Stimulated activated CD4-positive, alpha-beta T cell treated with anti-CD3 and anti-CD28 coated beads, Interleukin-1b, Interleukin-23, amount 100 ng/mL, for 24 hours (primary cell): ENCODE measurements at regions not wholly inside any gene's neighbourhood (a gene's known extent, or its start where the extent isn't known, plus 50 kb on each side); places are given as distances from the start of the nearest gene placed in this dataset.
"Not testable (repeated sequence)": the region's sequence is repeated elsewhere in the genome, so short reads cannot be mapped to it uniquely, and the experiment has no call there.

Experiments
- DNase-seq, 4 experiments: peaks; one replicate each; pipeline ENCODE4 v3.0.0-alpha.2; 2020; ENCODE audit warnings: low read depth in 4 of 4, low spot score in 1 of 4

GRCh38 chr5:57398413-57399093 lies 84.1 kb downstream of the ACTBL2 start:
- no peak for DNase-seq

DNA sequence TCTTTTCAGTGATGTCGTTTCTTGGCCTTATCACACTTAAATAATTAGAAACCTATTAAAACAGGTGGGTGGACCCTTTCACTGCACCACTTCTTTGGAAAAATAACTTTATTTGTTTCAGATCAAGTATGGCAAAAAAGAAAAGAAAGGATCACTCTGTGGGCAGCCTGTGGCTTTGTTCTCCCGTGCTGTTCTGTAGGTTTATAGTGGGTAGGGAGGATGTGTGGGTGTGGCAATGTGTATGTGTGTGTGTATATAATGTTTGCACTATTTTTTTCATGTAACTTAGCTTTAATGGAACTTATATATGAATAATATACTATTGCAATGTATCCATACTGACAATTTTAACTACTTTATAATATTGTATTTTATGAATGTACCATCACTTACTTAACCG lies 85.9 kb downstream of the ACTBL2 start:
- DNase-seq, result no peak

DNA sequence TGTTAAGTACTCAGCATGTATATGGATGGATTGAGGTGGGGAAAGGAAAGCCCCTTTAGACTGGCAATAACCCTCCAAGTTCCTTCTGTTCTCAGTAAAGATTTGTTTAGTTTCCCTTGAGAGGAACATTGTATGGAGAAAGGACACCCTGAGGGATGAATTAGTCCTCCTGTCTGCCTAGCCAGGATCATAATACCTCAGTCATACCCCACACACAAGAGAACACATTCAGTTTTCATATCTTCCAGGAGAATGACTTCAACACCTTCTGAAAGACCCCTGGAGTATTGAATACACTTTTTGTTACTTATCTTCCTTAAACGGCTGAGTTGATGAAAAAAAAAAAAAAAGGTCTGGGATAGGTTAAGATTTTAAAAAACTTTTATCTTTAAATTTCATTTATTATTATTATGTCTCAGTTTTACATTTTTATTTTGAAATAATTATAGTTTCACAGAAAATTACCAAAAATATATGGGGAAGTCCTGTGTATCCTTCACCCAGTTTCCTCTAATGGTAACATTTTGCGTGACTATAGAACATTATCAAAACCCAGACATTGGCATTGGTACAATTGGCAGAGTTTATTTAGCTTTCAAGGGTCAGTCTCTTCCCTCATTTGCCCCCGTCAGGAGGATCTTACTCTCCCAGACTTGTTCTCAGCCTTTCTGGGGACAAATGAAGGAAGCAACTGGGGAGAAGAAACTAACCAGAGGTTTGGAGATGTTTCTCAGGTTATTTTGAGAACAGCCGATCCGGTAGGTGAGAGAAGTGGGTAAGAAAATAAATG lies 88.0 kb downstream of the ACTBL2 start:
- no peak for DNase-seq

- DNase-seq, result no peak
Observed at GRCh38 chr5:57386958-57387357, 95.7 kb downstream of the ACTBL2 start.

DNA sequence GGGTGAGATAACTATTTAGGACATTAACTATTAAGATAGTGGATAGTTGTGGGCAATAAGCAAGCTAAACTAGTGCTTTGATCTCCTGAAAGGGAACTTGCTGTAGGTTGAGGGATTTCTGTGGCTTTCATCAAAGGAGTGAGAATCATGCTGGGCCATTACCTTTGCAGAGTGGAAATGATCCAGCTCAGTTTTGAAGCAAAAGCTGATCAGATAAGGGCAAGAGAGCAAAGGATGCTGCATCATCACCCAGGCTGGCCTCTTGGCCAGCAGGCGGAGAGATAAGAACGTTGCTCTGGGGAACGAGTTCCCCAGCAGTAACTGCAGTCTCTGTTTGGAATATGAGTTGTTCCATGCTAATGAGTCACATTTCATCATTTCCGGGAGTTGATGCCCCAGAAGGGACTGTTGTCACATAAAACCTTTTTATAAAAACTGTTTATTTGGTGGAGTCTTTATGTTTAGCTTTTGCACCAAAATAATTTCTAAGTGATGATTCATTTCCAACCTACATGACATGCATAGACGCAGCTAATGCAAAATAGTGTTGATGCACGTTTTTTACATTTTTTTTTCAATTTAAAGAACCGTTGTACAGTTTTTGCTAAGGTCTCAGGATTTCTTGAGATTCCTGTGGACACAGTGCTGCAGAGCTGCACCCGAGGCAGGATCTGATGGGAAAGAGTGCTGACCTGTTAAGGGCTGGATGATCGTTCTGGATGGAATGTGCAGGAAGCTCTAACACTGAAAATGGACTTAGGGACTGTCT lies 99.3 kb downstream of the ACTBL2 start:
- peak in 2 of 4 experiments; percentile 22 to 30 for DNase-seq

DNA sequence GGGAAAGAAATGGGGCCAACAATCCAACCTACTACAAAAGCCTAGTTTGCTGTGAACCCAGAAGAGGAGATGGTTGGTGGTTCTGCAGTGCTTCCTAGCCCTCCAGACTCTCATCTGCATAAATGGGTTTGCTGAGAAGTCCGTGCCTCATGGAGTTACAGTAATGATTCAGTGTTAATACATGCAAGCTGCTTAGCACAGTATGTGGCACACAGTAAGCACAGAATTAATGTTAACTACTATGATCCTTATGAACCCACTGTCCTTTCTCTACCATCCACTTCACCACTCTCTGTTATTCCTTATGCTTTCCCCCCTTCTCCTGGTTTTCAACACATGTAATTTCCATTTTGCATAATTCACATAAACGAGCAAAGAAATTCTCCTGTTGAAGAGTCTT lies 100.0 kb downstream of the ACTBL2 start:
- DNase-seq, result no peak

DNA sequence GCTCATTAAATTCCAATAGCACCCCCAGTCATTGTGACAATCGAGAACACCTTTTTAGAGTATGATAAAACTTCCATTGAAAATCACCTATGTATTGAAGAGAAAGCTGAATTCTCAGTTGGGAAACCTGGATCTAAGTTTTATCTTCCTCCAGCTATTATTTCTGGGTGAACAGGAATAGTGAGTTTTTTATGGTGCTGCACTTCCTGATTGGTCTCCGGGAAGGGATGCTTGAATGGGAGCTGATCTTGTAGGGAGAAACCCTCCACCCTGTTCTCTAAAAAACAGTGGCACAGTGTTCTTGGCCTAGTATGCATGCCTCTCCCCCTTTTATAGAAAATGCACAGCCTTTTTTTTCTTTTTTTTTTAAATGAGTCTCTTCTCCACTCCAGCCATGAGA lies 112.2 kb downstream of the ACTBL2 start:
- DNase-seq, result no peak

DNA sequence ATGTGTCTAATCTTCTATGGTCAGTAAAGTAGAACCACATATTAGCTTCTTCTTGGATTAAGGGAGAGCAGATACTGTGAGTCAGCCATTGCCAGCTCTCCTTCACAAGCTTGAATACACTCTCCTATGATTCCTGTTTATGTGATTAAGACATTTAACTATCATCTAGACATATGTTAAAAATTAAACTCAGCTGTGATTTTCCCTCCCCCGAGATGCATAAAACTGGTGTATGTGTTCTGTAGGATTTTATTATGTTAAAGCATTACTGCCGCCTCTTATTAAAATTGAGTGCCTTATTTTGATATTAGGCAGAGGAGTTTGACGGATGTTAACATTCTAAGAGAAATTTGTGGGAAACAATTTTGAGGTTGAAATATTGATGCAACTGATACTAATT lies 114.6 kb downstream of the ACTBL2 start:
- no peak for DNase-seq

GRCh38 chr5:57366744-57367143 lies 115.9 kb downstream of the ACTBL2 start:
- no peak for DNase-seq

DNA sequence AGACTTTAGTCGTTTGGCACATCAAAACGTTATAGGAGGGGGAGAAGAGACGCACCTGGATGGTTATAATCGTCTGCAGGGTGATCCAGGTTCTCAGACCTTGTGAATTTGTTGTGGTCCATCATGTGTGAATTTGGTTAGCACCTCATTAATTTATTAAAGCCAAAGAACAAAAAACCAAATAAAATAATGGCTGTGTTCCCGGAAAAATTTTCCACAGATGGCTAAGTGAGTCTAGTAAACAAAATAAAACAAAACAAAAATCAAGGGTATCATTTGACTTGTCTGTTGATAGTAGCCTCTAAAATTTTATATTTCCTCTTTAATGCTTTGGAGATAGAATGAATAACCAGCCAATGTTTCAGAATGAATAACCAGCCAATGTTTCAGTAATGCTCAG lies 119.7 kb downstream of the ACTBL2 start:
- DNase-seq, result no peak

GRCh38 chr5:57360871-57361270 lies 121.7 kb downstream of the ACTBL2 start:
- no peak for DNase-seq

- DNase-seq, result no peak
Observed at GRCh38 chr5:57358796-57359592, 123.6 kb downstream of the ACTBL2 start.

DNA sequence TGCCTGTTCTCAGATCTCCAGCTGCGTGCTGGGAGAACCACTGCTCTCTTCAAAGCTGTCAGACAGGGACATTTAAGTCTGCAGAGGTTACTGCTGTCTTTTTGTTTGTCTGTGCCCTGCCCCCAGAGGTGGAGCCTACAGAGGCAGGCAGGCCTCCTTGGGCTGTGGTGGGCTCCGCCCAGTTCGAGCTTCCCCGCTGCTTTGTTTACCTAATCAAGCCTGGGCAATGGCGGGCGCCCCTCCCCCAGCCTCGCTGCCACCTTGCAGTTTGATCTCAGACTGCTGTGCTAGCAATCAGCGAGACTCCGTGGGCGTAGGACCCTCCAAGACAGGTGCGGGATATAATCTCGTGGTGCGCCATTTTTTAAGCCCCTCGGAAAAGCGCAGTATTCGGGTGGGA lies 125.8 kb downstream of the ACTBL2 start:
- not testable (repeated sequence) for DNase-seq

DNA sequence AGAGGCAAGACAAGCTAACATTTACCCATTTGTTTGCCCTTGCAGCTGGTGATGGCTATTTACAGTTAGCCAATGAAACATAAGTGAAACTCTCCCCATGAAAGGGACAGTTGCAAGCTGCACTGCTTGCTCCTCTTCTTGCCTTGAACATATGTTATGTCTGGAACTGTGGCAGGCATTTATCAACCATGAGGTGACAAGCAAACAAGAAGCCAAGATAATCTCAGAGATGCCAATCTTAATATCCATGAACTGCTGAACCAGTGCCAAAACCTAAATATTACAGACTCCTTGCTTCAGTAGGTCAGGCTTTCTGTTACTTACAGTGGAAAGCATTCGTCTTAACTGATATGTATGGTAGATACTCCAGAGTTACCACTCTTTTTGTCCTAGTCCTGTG lies 133.4 kb downstream of the ACTBL2 start:
- DNase-seq, result no peak

DNA sequence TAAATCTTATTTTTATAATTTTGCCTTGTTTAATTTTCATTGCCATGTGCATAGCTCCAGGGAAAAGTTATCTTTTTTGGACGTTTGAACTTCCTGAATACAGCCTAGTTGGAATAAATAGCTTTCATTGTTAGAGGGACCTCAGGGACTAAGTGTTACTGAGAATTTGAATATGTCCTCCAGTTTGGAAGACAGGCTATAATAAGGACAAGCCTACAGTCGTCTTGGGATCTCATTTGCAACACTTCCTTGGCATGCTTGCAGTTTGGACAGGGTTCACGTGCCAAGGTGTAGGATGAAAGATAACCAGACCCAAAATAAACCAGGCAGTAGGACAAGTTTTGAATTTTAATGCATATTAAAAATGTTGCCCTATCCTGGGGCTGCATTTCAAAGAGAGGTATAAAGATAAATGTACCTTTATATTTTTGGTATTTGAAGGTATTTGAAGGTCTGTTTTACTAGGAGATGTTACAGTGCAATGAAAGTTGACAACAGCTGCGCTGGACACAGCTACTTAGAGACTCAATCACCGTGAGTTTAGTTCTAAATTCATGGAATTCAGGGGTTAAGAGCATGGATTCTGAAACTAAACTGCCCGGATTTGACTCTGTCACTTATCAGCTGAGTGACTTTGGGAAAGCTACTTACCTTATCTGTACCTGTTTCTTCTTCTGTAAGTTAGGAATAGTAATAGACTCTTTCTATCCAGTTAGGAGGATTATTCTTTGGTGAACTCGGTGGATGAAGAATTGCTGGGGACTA lies 134.1 kb downstream of the ACTBL2 start:
- DNase-seq, result no peak

DNA sequence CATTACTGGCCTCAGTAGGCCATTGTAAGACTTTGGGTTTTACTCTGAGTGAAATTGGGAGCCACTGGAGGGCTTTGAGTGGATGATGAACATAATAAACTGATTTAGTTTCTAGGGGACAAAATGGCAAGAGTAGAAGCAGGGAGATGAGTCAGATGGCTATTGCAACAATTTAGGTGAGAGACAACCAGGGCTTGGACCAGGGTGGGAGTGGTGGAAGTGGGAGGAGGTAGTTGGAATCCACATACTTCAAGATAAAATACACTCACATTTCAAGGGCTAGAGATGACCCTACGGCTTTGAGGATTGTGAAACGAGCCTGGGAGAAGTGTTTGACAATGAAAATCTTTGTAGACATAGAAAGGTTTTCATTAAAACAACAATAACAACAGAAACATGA lies 136.3 kb downstream of the ACTBL2 start:
- no peak for DNase-seq

DNA sequence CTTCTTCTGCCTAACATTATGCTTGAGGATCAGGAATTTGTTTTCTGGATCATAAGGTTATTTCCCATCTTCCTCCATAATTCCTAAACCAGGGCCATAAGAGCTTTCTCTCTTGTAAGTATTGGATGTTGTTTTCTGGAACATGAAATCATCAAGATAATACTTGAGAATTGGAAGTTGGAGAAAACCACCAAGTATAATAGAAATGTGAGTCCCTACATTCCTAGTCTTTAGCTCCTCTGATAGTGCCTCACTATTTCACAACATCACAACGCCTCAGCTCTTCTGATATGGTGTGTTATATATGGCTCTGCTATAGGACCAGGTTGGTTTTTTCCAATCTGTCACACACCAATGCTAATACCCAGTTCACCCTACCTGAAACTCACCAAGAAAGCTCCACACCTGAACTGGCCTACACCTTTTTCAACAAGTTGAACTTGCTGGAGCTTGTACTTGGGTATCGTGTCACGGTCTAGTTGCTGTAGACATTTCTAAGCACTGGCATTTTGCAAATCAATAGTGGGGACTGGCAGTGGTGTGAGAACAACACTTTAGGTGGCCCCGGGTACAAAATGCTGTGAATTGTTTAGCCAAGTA lies 141.1 kb downstream of the ACTBL2 start:
- no peak for DNase-seq

DNA sequence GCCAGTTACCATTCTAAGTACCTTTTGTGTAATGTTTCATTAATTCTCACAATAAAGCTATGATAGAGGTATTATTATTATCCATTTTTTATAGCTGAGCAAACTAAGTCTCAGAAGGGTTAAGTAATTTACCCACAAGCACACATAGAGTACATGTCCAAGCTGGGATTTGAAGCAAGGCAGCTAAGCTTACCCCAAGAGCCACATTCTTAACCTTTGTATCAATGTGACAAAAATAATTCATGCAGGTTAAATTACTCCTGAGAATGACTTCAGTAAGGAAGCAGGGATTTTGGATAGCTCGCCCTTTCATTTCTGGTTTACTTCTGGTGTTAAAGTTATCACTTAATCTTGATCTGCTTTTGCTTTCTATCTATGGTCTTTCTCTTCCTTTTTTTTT lies 141.9 kb downstream of the ACTBL2 start:
- DNase-seq, result no peak

DNA sequence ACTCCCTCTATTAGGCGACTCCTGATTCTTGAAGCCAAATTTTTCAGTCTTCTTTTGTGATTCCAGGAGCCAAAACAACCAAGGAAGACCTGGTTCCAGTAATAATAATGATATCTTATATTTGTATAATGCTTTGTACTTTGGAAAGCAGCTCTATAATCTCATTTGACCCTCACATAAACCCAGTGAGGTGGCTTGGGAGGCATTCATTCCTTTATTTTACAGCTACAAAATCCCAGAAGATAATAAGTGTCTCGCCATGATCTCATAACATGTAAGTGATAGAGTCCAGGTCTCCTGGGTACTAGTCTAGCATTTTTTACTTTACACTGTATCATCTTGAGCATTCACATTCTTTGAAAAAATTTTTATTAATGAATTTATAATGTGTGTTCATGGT lies 143.1 kb downstream of the ACTBL2 start:
- DNase-seq, result no peak

GRCh38 chr5:57338868-57339340 lies 143.7 kb downstream of the ACTBL2 start:
- DNase-seq, result no peak
